SK-N-SH (cell line): ENCODE measurements at regions not wholly inside any gene's neighbourhood (a gene's known extent, or its start where the extent isn't known, plus 50 kb on each side); places are given as distances from the start of the nearest gene placed in this dataset.

Source experiments
- CTCF ChIA-PET: fragments of 300-600, 350-600 bp; formaldehyde crosslinking; extraction: SDS; loops from one replicate; lab custom pipeline; 2021; lab: Yijun Ruan, JAX
- POLR2A ChIA-PET: fragments of 350-600 bp; sonication (Branson Sonifier 250); formaldehyde crosslinking; extraction: SDS; loops from one replicate; lab custom pipeline; 2020; ENCODE audit warnings: antibody characterized with exemption, inconsistent platforms; lab: Yijun Ruan, JAX
- DNase-seq: peaks from one replicate; pipeline ENCODE4 v3.0.0; 2012
- H2AFZ ChIP-seq: fragments of 200-600 bp; sonication (generic); 2 replicates; pipeline ENCODE4 v1.8.1; 2016; ENCODE audit warnings: antibody characterized with exemption, mild to moderate bottlenecking, low read depth
- H3F3A ChIP-seq: fragments of 200-600 bp; sonication (generic); replicated peaks from 2 replicates; pipeline ENCODE3; 2016; ENCODE audit warnings: antibody characterized with exemption, mild to moderate bottlenecking; ENCODE audit not compliant: insufficient read depth
- H3K27ac ChIP-seq, 2 experiments: fragments of 200-500 bp in 1 of 2; fragments of 200-600 bp in 1 of 2; sonication (Bioruptor generic) in 1 of 2; sonication (generic), shearing (Covaris generic) in 1 of 2; 2 replicates each; pipeline versions ENCODE4 v1.5.1 to v1.6.1; 2014 to 2016; ENCODE audit warnings: low read depth in 2 of 2, inconsistent platforms in 1 of 2, low read length in 1 of 2, mild to moderate bottlenecking in 1 of 2, mixed read lengths in 1 of 2
- H3K27me3 ChIP-seq: fragments of 200-600 bp; sonication (generic), shearing (Covaris generic); 2 replicates; pipeline ENCODE4 v1.6.1; 2016; ENCODE audit warnings: mixed run types; ENCODE audit not compliant: insufficient read depth
- H3K36me3 ChIP-seq, 2 experiments: fragments of 200-500 bp in 1 of 2; fragments of 200-600 bp in 1 of 2; sonication (Bioruptor generic) in 1 of 2; sonication (generic) in 1 of 2; replicated peaks in 1 of 2; 2 replicates each; pipeline versions ENCODE3 to v1.5.1; 2014 to 2016; ENCODE audit warnings: low read length in 1 of 2, mild to moderate bottlenecking in 1 of 2; ENCODE audit not compliant: insufficient read depth in 2 of 2, control insufficient read depth in 1 of 2
- H3K4me1 ChIP-seq, 2 experiments: fragments of 200-500 bp in 1 of 2; fragments of 200-600 bp in 1 of 2; sonication (Bioruptor generic) in 1 of 2; sonication (generic), shearing (Covaris generic) in 1 of 2; 2 replicates each; pipeline versions ENCODE4 v1.5.1 to v1.6.1; 2014 to 2016; ENCODE audit warnings: low read depth in 1 of 2, low read length in 1 of 2, mixed run types in 1 of 2; ENCODE audit not compliant: insufficient read depth in 2 of 2, control insufficient read depth in 1 of 2
- H3K4me2 ChIP-seq: fragments of 200-600 bp; sonication (generic), shearing (Covaris generic); 2 replicates; pipeline ENCODE4 v1.6.1; 2017; ENCODE audit warnings: mixed run types
- H3K4me3 ChIP-seq, 2 experiments: fragments of 200-500 bp in 1 of 2; fragments of 200-600 bp in 1 of 2; sonication (Bioruptor generic) in 1 of 2; sonication (generic), shearing (Covaris generic) in 1 of 2; 2 replicates each; pipeline versions ENCODE4 v1.5.1 to v1.8.1; 2014 to 2016; ENCODE audit warnings: low read depth in 2 of 2, inconsistent platforms in 1 of 2, low read length in 1 of 2, mild to moderate bottlenecking in 1 of 2, mixed read lengths in 1 of 2, moderate library complexity in 1 of 2
- H3K79me2 ChIP-seq: fragments of 200-600 bp; sonication (generic); 2 replicates; pipeline ENCODE4 v1.8.1; 2017; ENCODE audit warnings: mild to moderate bottlenecking; ENCODE audit not compliant: insufficient read depth
- H3K9ac ChIP-seq: fragments of 200-600 bp; sonication (generic); 2 replicates; pipeline ENCODE4 v1.6.1; 2017; ENCODE audit warnings: mixed run types
- H3K9me2 ChIP-seq: fragments of 200-600 bp; sonication (generic); 2 replicates; pipeline ENCODE4 v1.6.1; 2017; ENCODE audit warnings: mixed run types
- H3K9me3 ChIP-seq: fragments of 200-600 bp; sonication (generic); 2 replicates; pipeline ENCODE4 v1.6.1; 2017; ENCODE audit warnings: mixed run types, mild to moderate bottlenecking, moderate library complexity
- H4K20me1 ChIP-seq: fragments of 200-600 bp; sonication (generic); 2 replicates; pipeline ENCODE4 v1.6.1; 2017; ENCODE audit warnings: mild to moderate bottlenecking, mixed run types; ENCODE audit not compliant: insufficient read depth
- ELF1 ChIP-seq: IDR thresholded peaks from 2 replicates; pipeline ENCODE4 v1.4.0; 2012
- EZH2phosphoT487 ChIP-seq: fragments of 200-600 bp; sonication (generic); IDR thresholded peaks from 2 replicates; pipeline ENCODE4 v1.6.1; 2017; ENCODE audit warnings: low read depth, mixed run types, mild to moderate bottlenecking, antibody characterized with exemption, moderate library complexity, borderline replicate concordance
- FOXJ3 ChIP-seq: sonication (generic); formaldehyde crosslinking; IDR thresholded peaks from 2 replicates; pipeline ENCODE4 v1.5.1; 2020; ENCODE audit warnings: mild to moderate bottlenecking, missing genetic modification reagents
- MEF2A ChIP-seq: IDR thresholded peaks from 2 replicates; pipeline ENCODE4 v1.4.0; 2012; ENCODE audit warnings: low read depth, borderline replicate concordance
- MXI1 ChIP-seq: IDR thresholded peaks from 2 replicates; pipeline ENCODE4 v1.6.1; 2012; ENCODE audit warnings: mild to moderate bottlenecking, low read depth, low read length, improper control_type of control experiment
- POLR2AphosphoS5 ChIP-seq: IDR thresholded peaks from 2 replicates; pipeline ENCODE4 v1.6.1; 2012; ENCODE audit warnings: low read depth, low read length
- RAD21 ChIP-seq: IDR thresholded peaks from 2 replicates; pipeline ENCODE4 v1.6.1; 2012; ENCODE audit warnings: mild to moderate bottlenecking, low read length
- RCOR1 ChIP-seq: fragments of 150-350 bp; IDR thresholded peaks from 2 replicates; pipeline ENCODE4 v1.6.1; 2017; ENCODE audit warnings: antibody characterized with exemption, low read length
- RFX5 ChIP-seq: IDR thresholded peaks from 2 replicates; pipeline ENCODE4 v1.6.1; 2012; ENCODE audit warnings: mild to moderate bottlenecking, improper control_type of control experiment, low read length
- SIN3A ChIP-seq: IDR thresholded peaks from 2 replicates; pipeline ENCODE4 v1.6.1; 2012; ENCODE audit warnings: low read depth, mild to moderate bottlenecking, low read length, moderate library complexity, borderline replicate concordance
- TEAD4 ChIP-seq: IDR thresholded peaks from 2 replicates; pipeline ENCODE4 v1.4.0; 2012; ENCODE audit warnings: mild to moderate bottlenecking, borderline replicate concordance; ENCODE audit not compliant: insufficient read depth
- USF1 ChIP-seq: IDR thresholded peaks from 2 replicates; pipeline ENCODE4 v1.4.0; 2012; ENCODE audit warnings: low read depth, borderline replicate concordance
- YY1 ChIP-seq: IDR thresholded peaks from 2 replicates; pipeline ENCODE4 v1.4.0; 2012; ENCODE audit warnings: low read depth, mild to moderate bottlenecking
- WGBS: methylation state at CpG from one replicate; pipeline ENCODE4 v1.1.6; 2017; ENCODE audit warnings: low lambda C conversion rate; 5-methylcytosine and 5-hydroxymethylcytosine counted together
- TF ChIP-seq, protein P1 (sequence below): IDR thresholded peaks from 2 replicates; pipeline ENCODE4 v1.4.0; 2012; ENCODE audit warnings: low read depth, borderline replicate concordance
- TF ChIP-seq, protein P2 (sequence below): fragments of 200-600 bp; sonication (generic); IDR thresholded peaks from 2 replicates; pipeline ENCODE4 v1.6.1; 2017; ENCODE audit warnings: antibody characterized with exemption, mild to moderate bottlenecking, moderate library complexity

GRCh38 chr15:98139337-98139736 is 178.8 kb downstream of the ARRDC4 start:
- Histone ChIP-seq H3K4me1 (no peaks in the 10 kb centered on the region), H3K4me3 (no peak overlapping the region), H3K9me3 (no peaks in the 10 kb centered on the region), H4K20me1 (no peaks in the 10 kb centered on the region), H3K27me3 (no peaks in the 10 kb centered on the region), H3K9me2 (no peaks in the 10 kb centered on the region), H2AFZ (peak overlapping the region; percentile 70; the same call in 1 of the 2 replicates), H3K4me2 (no peak overlapping the region)
- POLR2A ChIA-PET = no interaction called here
- TF ChIP-seq MXI1 (no peak), POLR2AphosphoS5 (no peak), RCOR1 (no peak), EZH2phosphoT487 (no peak), RFX5 (no peak), TEAD4 (no peak), ELF1 (no peak), USF1 (no peak), MEF2A (no peak), RAD21 (no peak), FOXJ3 (CRISPR knock-in tag) (no peak), YY1 (no peak), SIN3A (no peak)
- TF ChIP-seq, protein P1, sequence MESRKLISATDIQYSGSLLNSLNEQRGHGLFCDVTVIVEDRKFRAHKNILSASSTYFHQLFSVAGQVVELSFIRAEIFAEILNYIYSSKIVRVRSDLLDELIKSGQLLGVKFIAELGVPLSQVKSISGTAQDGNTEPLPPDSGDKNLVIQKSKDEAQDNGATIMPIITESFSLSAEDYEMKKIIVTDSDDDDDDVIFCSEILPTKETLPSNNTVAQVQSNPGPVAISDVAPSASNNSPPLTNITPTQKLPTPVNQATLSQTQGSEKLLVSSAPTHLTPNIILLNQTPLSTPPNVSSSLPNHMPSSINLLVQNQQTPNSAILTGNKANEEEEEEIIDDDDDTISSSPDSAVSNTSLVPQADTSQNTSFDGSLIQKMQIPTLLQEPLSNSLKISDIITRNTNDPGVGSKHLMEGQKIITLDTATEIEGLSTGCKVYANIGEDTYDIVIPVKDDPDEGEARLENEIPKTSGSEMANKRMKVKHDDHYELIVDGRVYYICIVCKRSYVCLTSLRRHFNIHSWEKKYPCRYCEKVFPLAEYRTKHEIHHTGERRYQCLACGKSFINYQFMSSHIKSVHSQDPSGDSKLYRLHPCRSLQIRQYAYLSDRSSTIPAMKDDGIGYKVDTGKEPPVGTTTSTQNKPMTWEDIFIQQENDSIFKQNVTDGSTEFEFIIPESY = no peak
- TF ChIP-seq, all 33 proteins: peak for 0
- Histone ChIP-seq H3F3A (no peaks in the 10 kb centered on the region), H3K27ac (no peak overlapping the region), H3K36me3 (no peaks in the 10 kb centered on the region), H3K9ac (no peak overlapping the region), H3K79me2 (no peaks in the 10 kb centered on the region)
- CTCF ChIA-PET = no interaction called here
- 14% methylated on average over 4 of the region's 4 CpGs for WGBS
- no peak for DNase-seq

DNA sequence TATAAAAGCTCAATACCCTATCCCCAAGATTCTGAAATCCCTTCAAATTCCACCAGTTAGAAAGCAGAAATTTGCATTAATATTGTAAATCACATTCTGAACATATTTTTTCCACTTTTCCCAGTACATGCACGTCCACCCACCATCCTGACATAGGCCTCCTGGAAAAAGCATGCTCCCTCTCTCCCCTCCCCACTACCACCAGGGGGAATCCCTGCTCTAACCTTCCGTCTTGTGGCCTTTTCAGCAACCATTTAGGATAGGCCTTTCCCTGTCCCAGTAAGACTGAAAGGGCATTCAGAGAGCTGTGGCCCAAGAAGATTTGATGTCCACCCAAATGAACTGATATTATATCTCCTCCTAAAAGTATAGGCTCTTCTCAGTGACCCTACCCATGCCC is 182.1 kb downstream of the ARRDC4 start:
- Histone ChIP-seq H2AFZ (no peak overlapping the region), H3K27ac (no peak overlapping the region), H3K79me2 (no peaks in the 10 kb centered on the region), H3K36me3 (no peaks in the 10 kb centered on the region), H3K27me3 (no peaks in the 10 kb centered on the region), H3K4me2 (no peak overlapping the region), H4K20me1 (no peaks in the 10 kb centered on the region), H3K4me3 (no peak overlapping the region), H3K9ac (no peak overlapping the region), H3K9me2 (no peaks in the 10 kb centered on the region), H3K4me1 (no peaks in the 10 kb centered on the region), H3F3A (no peaks in the 10 kb centered on the region), H3K9me3 (no peaks in the 10 kb centered on the region)
- TF ChIP-seq, protein P2, sequence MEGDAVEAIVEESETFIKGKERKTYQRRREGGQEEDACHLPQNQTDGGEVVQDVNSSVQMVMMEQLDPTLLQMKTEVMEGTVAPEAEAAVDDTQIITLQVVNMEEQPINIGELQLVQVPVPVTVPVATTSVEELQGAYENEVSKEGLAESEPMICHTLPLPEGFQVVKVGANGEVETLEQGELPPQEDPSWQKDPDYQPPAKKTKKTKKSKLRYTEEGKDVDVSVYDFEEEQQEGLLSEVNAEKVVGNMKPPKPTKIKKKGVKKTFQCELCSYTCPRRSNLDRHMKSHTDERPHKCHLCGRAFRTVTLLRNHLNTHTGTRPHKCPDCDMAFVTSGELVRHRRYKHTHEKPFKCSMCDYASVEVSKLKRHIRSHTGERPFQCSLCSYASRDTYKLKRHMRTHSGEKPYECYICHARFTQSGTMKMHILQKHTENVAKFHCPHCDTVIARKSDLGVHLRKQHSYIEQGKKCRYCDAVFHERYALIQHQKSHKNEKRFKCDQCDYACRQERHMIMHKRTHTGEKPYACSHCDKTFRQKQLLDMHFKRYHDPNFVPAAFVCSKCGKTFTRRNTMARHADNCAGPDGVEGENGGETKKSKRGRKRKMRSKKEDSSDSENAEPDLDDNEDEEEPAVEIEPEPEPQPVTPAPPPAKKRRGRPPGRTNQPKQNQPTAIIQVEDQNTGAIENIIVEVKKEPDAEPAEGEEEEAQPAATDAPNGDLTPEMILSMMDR = peak; percentile 12; the same call in 1 of the 2 replicates
- TF ChIP-seq SIN3A = no peak
- ChIA-PET CTCF (interaction anchor here (0.8 to 0.9 kb wide), 2 partner anchors 36 to 243 kb away, joined by 3 read pairs; no protein-coding TSS in a partner anchor), POLR2A (no interaction called here)
- 15% methylated on average over 2 of the region's 2 CpGs for WGBS
- DNase-seq = no peak
